Esophagus muscularis mucosa (tissue), 4 donors: ENCODE measurements at regions not wholly inside any gene's neighbourhood (a gene's known extent, or its start where the extent isn't known, plus 50 kb on each side); places are given as distances from the start of the nearest gene placed in this dataset.

Source experiments
- DNase-seq: peaks from one replicate; pipeline ENCODE4 v3.0.0-alpha.2; 2017; ENCODE audit errors: extremely low spot score
- H3K27ac ChIP-seq, 4 donors: fragments of 200-600 bp; sonication (generic); replicated peaks in 1 of 4; 1 replicate in 3 of 4; 2 replicates in 1 of 4; pipeline ENCODE4 v1.5.1; 2016 to 2019; ENCODE audit warnings: mild to moderate bottlenecking in 1 of 4
- H3K27me3 ChIP-seq, 4 donors: fragments of 200-600 bp; sonication (generic); one replicate each; pipeline versions ENCODE4 v1.5.1 to v1.6.0; 2016 to 2019
- H3K36me3 ChIP-seq, 4 donors: fragments of 200-600 bp; sonication (generic); one replicate each; pipeline ENCODE4 v1.5.1; 2016 to 2019
- H3K4me1 ChIP-seq, 4 donors: fragments of 200-600 bp; sonication (generic); one replicate each; pipeline ENCODE4 v1.5.1; 2016 to 2019
- H3K4me3 ChIP-seq, 4 donors: fragments of 200-600 bp; sonication (generic); 1 replicate in 2 of 4; 2 replicates in 2 of 4; pipeline ENCODE4 v1.5.1; 2016 to 2019; ENCODE audit warnings: mild to moderate bottlenecking in 4 of 4, moderate library complexity in 1 of 4
- H3K9me3 ChIP-seq, 4 donors: fragments of 200-600 bp; sonication (generic); 1 replicate in 3 of 4; 2 replicates in 1 of 4; pipeline ENCODE4 v1.5.1; 2016 to 2019
- CTCF ChIP-seq, 3 experiments: fragments of 200-600 bp in 2 of 3; fragments of 450-650 bp in 1 of 3; sonication (generic) in 2 of 3; IDR thresholded peaks; one replicate each; pipeline ENCODE4 v1.5.1; 2017 to 2019; ENCODE audit warnings: antibody characterized with exemption in 3 of 3, mild to moderate bottlenecking in 2 of 3, moderate library complexity in 1 of 3
- EP300 ChIP-seq: sonication (generic); formaldehyde crosslinking; IDR thresholded peaks from one replicate; pipeline ENCODE4 v1.6.1; 2017; ENCODE audit warnings: antibody characterized with exemption
- POLR2A ChIP-seq: fragments of 450-650 bp; IDR thresholded peaks from one replicate; pipeline ENCODE4 v1.6.1; 2017; ENCODE audit warnings: antibody characterized with exemption, moderate library complexity, mild to moderate bottlenecking, low read depth
- POLR2AphosphoS5 ChIP-seq, 2 donors: sonication (generic); formaldehyde crosslinking; IDR thresholded peaks; one replicate each; pipeline ENCODE4 v1.6.1; 2017; ENCODE audit warnings: antibody characterized with exemption in 2 of 2
- WGBS: methylation state at CpG from one replicate; pipeline ENCODE4 v1.1.5; 2018; 5-methylcytosine and 5-hydroxymethylcytosine counted together
- intact Hi-C: fragments of 100-400 bp; cut with DNase I; formaldehyde crosslinking; loops from one replicate; pipeline ENCODE4 v1.15.1; 2023

DNA sequence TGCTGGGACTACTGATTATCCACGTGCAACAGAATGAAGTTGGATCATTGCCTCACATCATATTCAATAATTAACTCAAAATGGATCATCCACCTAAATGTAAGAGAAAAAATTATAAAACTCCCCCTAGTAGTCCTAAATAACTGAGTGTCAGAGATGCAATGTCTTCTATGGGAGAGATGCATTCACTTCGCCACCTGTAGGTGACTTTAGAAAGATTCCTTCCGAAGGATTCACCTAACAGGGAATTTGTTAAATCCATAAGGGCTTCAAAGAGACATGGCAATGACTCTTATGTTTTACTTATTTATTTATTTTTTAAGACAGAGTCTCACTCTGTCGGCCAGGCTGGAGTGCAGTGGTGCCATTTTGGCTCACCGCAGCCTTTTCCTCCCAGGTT lies 526.0 kb downstream of the MTRR start:
- Histone ChIP-seq H3K9me3 (no peaks in the 10 kb centered on the region), H3K36me3 (no peaks in the 10 kb centered on the region), H3K27me3 (no peaks in the 10 kb centered on the region), H3K27ac (no peak overlapping the region), H3K4me1 (no peaks in the 10 kb centered on the region), H3K4me3 (no peak overlapping the region)
- no peak for DNase-seq
- 76% methylated on average over 5 of the region's 5 CpGs for WGBS
- intact Hi-C loops = no loop called here
- TF ChIP-seq EP300 (no peak), POLR2AphosphoS5 (IDR thresholded peaks at IDR 0.05) (no peak), POLR2A (no peak), CTCF (IDR thresholded peaks at IDR 0.05) (no peak)

DNA sequence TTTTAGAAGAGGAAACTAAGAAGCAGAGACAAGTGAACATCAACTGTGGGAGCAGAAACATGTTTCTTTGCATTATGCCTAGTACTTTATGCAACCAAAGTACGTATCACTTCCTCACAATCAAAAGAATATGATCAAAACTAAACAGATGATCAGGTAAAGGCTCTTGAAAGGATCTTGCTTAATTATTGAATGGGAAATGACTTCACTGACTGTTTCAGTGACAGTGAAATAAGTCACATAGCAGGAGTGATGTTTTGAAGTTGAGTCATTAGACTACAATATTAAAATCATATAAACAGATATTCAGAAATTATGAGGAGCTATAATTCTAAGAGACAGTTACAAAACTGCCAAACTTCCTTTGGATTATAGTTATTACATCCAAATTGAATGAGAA lies 527.3 kb downstream of the MTRR start:
- no peaks in the 10 kb centered on the region for H3K4me1 ChIP-seq
- WGBS = 95% methylated on average over 1 of the region's 1 CpG
- no peaks in the 10 kb centered on the region for H3K36me3 ChIP-seq
- H3K4me3 ChIP-seq = no peak overlapping the region
- no peak for DNase-seq
- H3K27ac ChIP-seq = no peak overlapping the region
- intact Hi-C loops = no loop called here
- H3K27me3 ChIP-seq = no peaks in the 10 kb centered on the region
- no peaks in the 10 kb centered on the region for H3K9me3 ChIP-seq
- no peak for TF ChIP-seq EP300
- no peak for TF ChIP-seq POLR2A
- TF ChIP-seq POLR2AphosphoS5 (IDR thresholded peaks at IDR 0.05) = no peak
- no peak for TF ChIP-seq CTCF (IDR thresholded peaks at IDR 0.05)

GRCh38 chr5:8396756-8397155 lies 527.8 kb downstream of the MTRR start:
- 86% methylated on average over 2 of the region's 2 CpGs for WGBS
- intact Hi-C loops = no loop called here
- Histone ChIP-seq H3K27ac (no peak overlapping the region), H3K9me3 (no peaks in the 10 kb centered on the region), H3K27me3 (no peaks in the 10 kb centered on the region), H3K4me1 (no peaks in the 10 kb centered on the region), H3K36me3 (no peaks in the 10 kb centered on the region), H3K4me3 (no peak overlapping the region)
- TF ChIP-seq EP300 (no peak), POLR2A (no peak), POLR2AphosphoS5 (IDR thresholded peaks at IDR 0.05) (no peak), CTCF (IDR thresholded peaks at IDR 0.05) (no peak)
- DNase-seq = no peak

DNA sequence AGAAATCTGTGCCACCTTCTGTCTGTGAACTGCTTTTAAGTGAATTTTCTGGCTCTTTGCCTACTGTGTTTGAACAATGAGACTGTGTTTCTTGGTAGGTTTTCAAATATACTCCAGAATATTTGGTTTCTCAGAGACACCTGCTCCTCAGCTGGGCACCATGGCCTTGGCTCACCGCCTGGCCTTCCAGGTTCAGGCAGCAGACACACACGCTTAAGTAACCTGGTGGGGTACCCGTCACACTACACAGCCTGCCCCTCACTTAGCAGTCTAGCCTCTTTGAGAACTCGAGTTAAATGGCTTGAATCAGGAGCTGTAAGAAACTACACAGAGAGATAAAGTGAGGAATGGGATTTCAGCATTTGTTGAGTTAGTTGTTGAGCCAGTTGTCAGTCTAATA lies 530.5 kb downstream of the MTRR start:
- intact Hi-C loops = no loop called here
- TF ChIP-seq EP300 = no peak
- H3K36me3 ChIP-seq = no peaks in the 10 kb centered on the region
- no peak overlapping the region for H3K4me3 ChIP-seq
- H3K4me1 ChIP-seq = no peaks in the 10 kb centered on the region
- H3K27ac ChIP-seq = no peak overlapping the region
- no peaks in the 10 kb centered on the region for H3K27me3 ChIP-seq
- DNase-seq = no peak
- no peaks in the 10 kb centered on the region for H3K9me3 ChIP-seq
- WGBS = 67% methylated on average over 4 of the region's 4 CpGs

DNA sequence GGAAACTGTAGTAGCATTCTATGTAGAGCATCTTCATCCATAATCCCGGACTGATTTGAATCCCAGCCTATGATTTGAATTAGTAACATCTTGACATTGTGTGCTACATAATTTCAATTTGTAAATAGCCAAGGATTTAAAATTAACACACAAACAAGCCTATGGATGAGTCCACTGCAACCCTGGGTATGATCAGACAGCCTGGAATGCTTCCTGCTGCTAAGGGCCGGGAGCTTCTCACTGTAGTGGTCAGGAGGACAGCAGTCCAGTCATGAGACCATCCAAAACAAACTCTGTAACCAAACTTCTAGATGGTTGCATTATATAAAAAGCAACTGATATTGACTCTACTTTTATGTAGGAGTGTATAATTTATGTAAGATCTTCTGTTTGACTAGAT lies 539.3 kb downstream of the MTRR start:
- H3K4me1 ChIP-seq = no peaks in the 10 kb centered on the region
- H3K27me3 ChIP-seq = no peaks in the 10 kb centered on the region
- H3K27ac ChIP-seq = no peak overlapping the region
- intact Hi-C loops = no loop called here
- TF ChIP-seq CTCF (IDR thresholded peaks at IDR 0.05) = no peak
- no peak for TF ChIP-seq EP300
- TF ChIP-seq POLR2A = no peak
- TF ChIP-seq POLR2AphosphoS5 (IDR thresholded peaks at IDR 0.05) = no peak
- 73% methylated on average over 2 of the region's 2 CpGs for WGBS
- no peak for DNase-seq
- H3K9me3 ChIP-seq = peaks cover 0 to 4% (median 0%) of the 10 kb centered on the region in 4 donors
- no peaks in the 10 kb centered on the region for H3K36me3 ChIP-seq
- no peak overlapping the region for H3K4me3 ChIP-seq
